ENCODE measurements at regions not wholly inside any gene's neighbourhood (a gene's known extent, or its start where the extent isn't known, plus 50 kb on each side); places are given as distances from the start of the nearest gene placed in this dataset.

GRCh38 chr10:64468219-64468618, 947.0 kb downstream of the REEP3 start (continued):
- TF ChIP-seq MZF1 (CRISPR knock-in tag; IDR thresholded peaks at IDR 0.05; ENCODE audit: borderline replicate concordance) (no peak), MEIS2 (CRISPR knock-in tag; IDR thresholded peaks at IDR 0.05) (no peak), FUBP1 (CRISPR knock-in tag; IDR thresholded peaks at IDR 0.05; ENCODE audit: borderline replicate concordance) (no peak)

GRCh38 chr10:64476506-64476905, 955.3 kb downstream of the REEP3 start:
- H2AFZ ChIP-seq (ENCODE audit: low read length) = no peak overlapping the region
- ATAC-seq (no peak), FAIRE-seq (no peak), DNase-seq (ENCODE audit: low spot score) (no peak)
- no peak overlapping the region for H3K27ac ChIP-seq (ENCODE audit: extremely low read length, insufficient read depth, low read length)
- no peaks in the 10 kb centered on the region for H3K4me1 ChIP-seq (ENCODE audit: insufficient read depth, low read length)
- no peaks in the 10 kb centered on the region for H3K36me3 ChIP-seq (replicated peaks in 1 of 2; ENCODE audit: control insufficient read depth in 1 of 2, insufficient read depth in 2 of 2, low read length in 2 of 2)
- H3K9ac ChIP-seq (ENCODE audit: insufficient read depth, low read depth, low read length) = no peak overlapping the region
- TF ChIP-seq ZNF772 (CRISPR knock-in tag; IDR thresholded peaks at IDR 0.05) = no peak
- no peak for TF ChIP-seq TRIM22 (IDR thresholded peaks at IDR 0.05)
- no peak for TF ChIP-seq ZNF746 (CRISPR knock-in tag; IDR thresholded peaks at IDR 0.05)
- no peak for TF ChIP-seq POLR2AphosphoS2 (IDR thresholded peaks at IDR 0.05; ENCODE audit: low read depth, low read length)
- TF ChIP-seq CSRNP1 (CRISPR knock-in tag; IDR thresholded peaks at IDR 0.05) = no peak
- TF ChIP-seq MED8 (CRISPR knock-in tag; IDR thresholded peaks at IDR 0.05; ENCODE audit: insufficient replicate concordance) = no peak
- TF ChIP-seq ZNF703 (CRISPR knock-in tag; IDR thresholded peaks at IDR 0.05; ENCODE audit: borderline replicate concordance) = no peak
- no peak for TF ChIP-seq MTA1 (CRISPR knock-in tag; IDR thresholded peaks at IDR 0.05; ENCODE audit: borderline replicate concordance)
- no peak for TF ChIP-seq XRCC5 (optimal IDR thresholded peaks at IDR 0.05; ENCODE audit: low read length)
- no peak for TF ChIP-seq ISL2 (CRISPR knock-in tag; IDR thresholded peaks at IDR 0.05)
- no peak for TF ChIP-seq ZNF780A (CRISPR knock-in tag; IDR thresholded peaks at IDR 0.05)
- no peak for TF ChIP-seq ZNF256 (CRISPR knock-in tag; conservative IDR thresholded peaks at IDR 0.05)
- no peak for TF ChIP-seq GMEB1 (CRISPR knock-in tag; IDR thresholded peaks at IDR 0.05; ENCODE audit: borderline replicate concordance)
- no peak for TF ChIP-seq KAT8 (CRISPR knock-in tag; IDR thresholded peaks at IDR 0.05)
- TF ChIP-seq ZNF550 (CRISPR knock-in tag; IDR thresholded peaks at IDR 0.05; ENCODE audit: borderline replicate concordance) = no peak
- in situ Hi-C loops (cut with HindIII; ENCODE audit: extremely low pct_ligation_motif_present, low pct_unique_long_range_greater_than_20kb) (no loop called here), intact Hi-C loops (cut with micrococcal nuclease; ENCODE audit: unreplicated experiment) (no loop called here)
- no peaks in the 10 kb centered on the region for H4K20me1 ChIP-seq (ENCODE audit: insufficient read depth, low read length)
- no peak overlapping the region for H3K4me2 ChIP-seq (ENCODE audit: low read depth, low read length)
- H3K9me3 ChIP-seq (ENCODE audit: low read length) = no peaks in the 10 kb centered on the region; the same call in 1 of the 2 replicates
- ChIA-PET CTCF (ENCODE audit: low intra/inter-chr PET ratio, low total read pairs) (no interaction called here), POLR2A (no interaction called here)
- no peaks in the 10 kb centered on the region for H3K27me3 ChIP-seq (ENCODE audit: control insufficient read depth in 1 of 2, insufficient read depth in 2 of 2, low read length in 2 of 2)
- BruUV-seq (replicated peaks) = no TSS peak
- no peaks in the 10 kb centered on the region for H3K79me2 ChIP-seq (ENCODE audit: insufficient read depth, low read length)
- H3K4me3 ChIP-seq (replicated peaks in 1 of 3; ENCODE audit: insufficient read depth in 1 of 3, low read depth in 2 of 3, low read length in 3 of 3) = no peak overlapping the region

Measured in HepG2 (cell line).